IMR-90 (cell line): ENCODE measurements at regions not wholly inside any gene's neighbourhood (a gene's known extent, or its start where the extent isn't known, plus 50 kb on each side); places are given as distances from the start of the nearest gene placed in this dataset.

Source experiments
- ATAC-seq: fragments of 200-7000 bp; cut with Tn5 transposase; 2 replicates; pipeline ENCODE4 v1.9.1; 2020; ENCODE audit warnings: low read depth, mild to moderate bottlenecking, moderate library complexity
- BruUV-seq: library from RNA; stranded (reverse); fragments of 400-500 nt; replicated peaks from 2 replicates; lab custom pipeline; 2021; lab: Mats Ljungman, UMichigan
- CTCF ChIA-PET: fragments of 300-600 bp; formaldehyde crosslinking; extraction: SDS; loops from one replicate; lab custom pipeline; 2021; ENCODE audit warnings: antibody characterized with exemption; lab: Yijun Ruan, JAX
- POLR2A ChIA-PET: fragments of 300-600 bp; sonication (Branson Sonifier 250); formaldehyde crosslinking; loops from one replicate; lab custom pipeline; 2022; ENCODE audit warnings: antibody characterized with exemption; ENCODE audit not compliant: unreplicated experiment; lab: Charles Lee
- DNase-seq: peaks from one replicate; pipeline ENCODE4 v3.0.0; 2013
- H2AFZ ChIP-seq: replicated peaks from 2 replicates; pipeline ENCODE3; 2013; ENCODE audit warnings: low read length, mild to moderate bottlenecking; ENCODE audit not compliant: poor library complexity
- H2AK5ac ChIP-seq: 2 replicates; pipeline ENCODE4 v1.6.1; 2013; ENCODE audit warnings: low read depth, low read length, inconsistent platforms
- H2AK9ac ChIP-seq: replicated peaks from 2 replicates; pipeline ENCODE3; 2013; ENCODE audit warnings: mild to moderate bottlenecking, low read depth, low read length, moderate library complexity; ENCODE audit not compliant: poor library complexity
- H2BK120ac ChIP-seq: 2 replicates; pipeline ENCODE4 v1.6.1; 2013; ENCODE audit warnings: low read depth, low read length, inconsistent platforms
- H2BK15ac ChIP-seq: 3 replicates; pipeline ENCODE4 v1.6.1; 2013; ENCODE audit warnings: low read depth, low read length, inconsistent platforms
- H2BK20ac ChIP-seq: 2 replicates; pipeline ENCODE4 v1.6.1; 2013; ENCODE audit warnings: low read depth, mild to moderate bottlenecking, inconsistent platforms, low read length, moderate library complexity
- H2BK5ac ChIP-seq: 2 replicates; pipeline ENCODE4 v1.6.1; 2013; ENCODE audit warnings: mild to moderate bottlenecking, low read depth, low read length, inconsistent platforms; ENCODE audit not compliant: poor library complexity, severe bottlenecking
- H3K14ac ChIP-seq: replicated peaks from 2 replicates; pipeline ENCODE4 v1.6.1; 2013; ENCODE audit warnings: low read depth, low read length, inconsistent platforms
- H3K18ac ChIP-seq: 2 replicates; pipeline ENCODE4 v1.6.1; 2013; ENCODE audit warnings: low read depth, low read length, control low read depth
- H3K23ac ChIP-seq: 2 replicates; pipeline ENCODE4 v1.6.1; 2013; ENCODE audit warnings: low read depth, low read length, inconsistent platforms
- H3K27ac ChIP-seq: 2 replicates; pipeline ENCODE4 v1.5.1; 2013; ENCODE audit warnings: mild to moderate bottlenecking, control low read depth, low read length; ENCODE audit not compliant: insufficient read depth
- H3K27me3 ChIP-seq: 2 replicates; pipeline ENCODE4 v1.6.1; 2013; ENCODE audit warnings: low read length; ENCODE audit not compliant: control insufficient read depth, insufficient read depth
- H3K36me3 ChIP-seq: 2 replicates; pipeline ENCODE4 v1.6.1; 2013; ENCODE audit warnings: low read length, mixed read lengths; ENCODE audit not compliant: control insufficient read depth, insufficient read depth
- H3K4ac ChIP-seq: 2 replicates; pipeline ENCODE4 v1.6.1; 2013; ENCODE audit warnings: low read depth, low read length, inconsistent platforms
- H3K4me1 ChIP-seq: 2 replicates; pipeline ENCODE4 v1.6.1; 2013; ENCODE audit warnings: low read length, mixed read lengths; ENCODE audit not compliant: control insufficient read depth, insufficient read depth
- H3K4me2 ChIP-seq: 2 replicates; pipeline ENCODE4 v1.6.1; 2013; ENCODE audit warnings: low read depth, mild to moderate bottlenecking, control low read depth, low read length, moderate library complexity
- H3K4me3 ChIP-seq: 2 replicates; pipeline ENCODE4 v1.5.1; 2013; ENCODE audit warnings: low read depth, mild to moderate bottlenecking, control low read depth, low read length, moderate library complexity; ENCODE audit not compliant: insufficient read depth
- H3K56ac ChIP-seq: 2 replicates; pipeline ENCODE4 v1.6.1; 2013; ENCODE audit warnings: low read length, inconsistent platforms; ENCODE audit not compliant: insufficient read depth; ENCODE audit errors: extremely low read depth
- H3K79me1 ChIP-seq, 2 experiments: 2 replicates each; pipeline ENCODE4 v1.6.1; 2013; ENCODE audit warnings: low read length in 2 of 2, inconsistent platforms in 1 of 2, low read depth in 1 of 2
- H3K9ac ChIP-seq: 2 replicates; pipeline ENCODE4 v1.6.1; 2013; ENCODE audit warnings: low read depth, low read length, control low read depth
- H3K9me1 ChIP-seq: 2 replicates; pipeline ENCODE4 v1.6.1; 2013; ENCODE audit warnings: low read length, inconsistent platforms; ENCODE audit not compliant: insufficient read depth
- H3K9me3 ChIP-seq: 2 replicates; pipeline ENCODE4 v1.6.1; 2013; ENCODE audit warnings: low read length; ENCODE audit not compliant: control insufficient read depth, insufficient read depth
- H4K20me1 ChIP-seq: 2 replicates; pipeline ENCODE4 v1.6.1; 2013; ENCODE audit warnings: low read length, inconsistent platforms; ENCODE audit not compliant: insufficient read depth
- H4K5ac ChIP-seq: 2 replicates; pipeline ENCODE4 v1.6.1; 2013; ENCODE audit warnings: mild to moderate bottlenecking, low read depth, low read length, control low read depth
- H4K8ac ChIP-seq, 2 experiments: 2 replicates each; pipeline ENCODE4 v1.6.1; 2013; ENCODE audit warnings: low read depth in 2 of 2, low read length in 2 of 2, control low read depth in 1 of 2, inconsistent platforms in 1 of 2
- H4K91ac ChIP-seq: 2 replicates; pipeline ENCODE4 v1.6.1; 2013; ENCODE audit warnings: low read depth, low read length, inconsistent platforms; ENCODE audit not compliant: insufficient read depth
- BHLHE40 ChIP-seq: fragments of 150-350 bp; IDR thresholded peaks from 2 replicates; pipeline ENCODE4 v1.6.1; 2016; ENCODE audit warnings: mild to moderate bottlenecking, low read depth, low read length
- CEBPB ChIP-seq: IDR thresholded peaks from 2 replicates; pipeline ENCODE4 v1.6.1; 2012; ENCODE audit warnings: low read depth, low read length, improper control_type of control experiment
- CHD1 ChIP-seq: IDR thresholded peaks from 2 replicates; pipeline ENCODE4 v1.6.1; 2012; ENCODE audit warnings: low read depth, low read length, improper control_type of control experiment
- FOS ChIP-seq: fragments of 150-350 bp; IDR thresholded peaks from 2 replicates; pipeline ENCODE4 v1.6.1; 2016; ENCODE audit warnings: low read depth, low read length
- MAFK ChIP-seq: IDR thresholded peaks from 2 replicates; pipeline ENCODE4 v1.6.1; 2012; ENCODE audit warnings: low read depth, low read length, improper control_type of control experiment
- MAZ ChIP-seq: IDR thresholded peaks from 2 replicates; pipeline ENCODE4 v1.6.1; 2012; ENCODE audit warnings: low read depth, mild to moderate bottlenecking, low read length, improper control_type of control experiment, moderate library complexity, borderline replicate concordance
- MXI1 ChIP-seq: IDR thresholded peaks from 2 replicates; pipeline ENCODE4 v1.6.1; 2012; ENCODE audit warnings: low read depth, mild to moderate bottlenecking, low read length, moderate library complexity, borderline replicate concordance
- NFE2L2 ChIP-seq: fragments of 150-350 bp; IDR thresholded peaks from 2 replicates; pipeline ENCODE4 v1.6.1; 2016; ENCODE audit warnings: low read depth, mild to moderate bottlenecking, low read length
- POLR2A ChIP-seq: IDR thresholded peaks from 2 replicates; pipeline ENCODE4 v1.6.1; 2012; ENCODE audit warnings: mild to moderate bottlenecking, low read depth, low read length
- RAD21 ChIP-seq: IDR thresholded peaks from 2 replicates; pipeline ENCODE4 v1.6.1; 2012; ENCODE audit warnings: low read length, improper control_type of control experiment
- RCOR1 ChIP-seq: IDR thresholded peaks from 2 replicates; pipeline ENCODE4 v1.6.1; 2012; ENCODE audit warnings: mild to moderate bottlenecking, low read length, improper control_type of control experiment; ENCODE audit not compliant: insufficient replicate concordance
- RFX5 ChIP-seq: IDR thresholded peaks from 2 replicates; pipeline ENCODE4 v1.8.0; 2012; ENCODE audit warnings: low read depth, mild to moderate bottlenecking, low read length, moderate library complexity
- SMC3 ChIP-seq: fragments of 150-350 bp; IDR thresholded peaks from 2 replicates; pipeline ENCODE4 v1.6.1; 2016; ENCODE audit warnings: low read depth, mild to moderate bottlenecking, antibody characterized with exemption, low read length, moderate library complexity
- WGBS, 2 experiments: methylation state at CpG; one replicate each; pipeline versions ENCODE4 v1.1.5 to v1.1.7; 2013; ENCODE audit warnings: missing lambda C conversion rate in 2 of 2; ENCODE audit not compliant: insufficient read length in 1 of 2; ENCODE audit errors: extremely low coverage in 2 of 2; 5-methylcytosine and 5-hydroxymethylcytosine counted together
- dilution Hi-C: fragments of 300-500 bp; cut with HindIII; formaldehyde crosslinking; loops from one replicate; pipeline ENCODE4 v1.14.3; 2018; ENCODE audit warnings: low sequenced_read_pairs; ENCODE audit not compliant: unreplicated experiment
- in situ Hi-C: fragments of 300-500 bp; cut with MboI; formaldehyde crosslinking; loops from 3 replicates; pipeline ENCODE4 v1.14.3; 2019; ENCODE audit warnings: low sequenced_read_pairs, inconsistent platforms, mixed read lengths
- intact Hi-C: fragments of 100-400 bp; cut with micrococcal nuclease; formaldehyde crosslinking; loops from 2 replicates; pipeline ENCODE4 v1.10.0; 2022
- TF ChIP-seq, protein P1 (sequence below): fragments of 150-350 bp; IDR thresholded peaks from 2 replicates; pipeline ENCODE4 v1.6.1; 2016; ENCODE audit warnings: low read depth, mild to moderate bottlenecking, low read length, moderate library complexity, borderline replicate concordance
- TF ChIP-seq, protein P2 (sequence below): fragments of 150-350 bp; IDR thresholded peaks from 2 replicates; pipeline ENCODE4 v1.6.1; 2017; ENCODE audit warnings: mild to moderate bottlenecking, antibody characterized with exemption, low read length, low read depth
- TF ChIP-seq, protein P3 (sequence below): conservative IDR thresholded peaks from 2 replicates; pipeline ENCODE4 v1.5.1; 2012; ENCODE audit warnings: mild to moderate bottlenecking, low read depth, low read length, improper control_type of control experiment

DNA sequence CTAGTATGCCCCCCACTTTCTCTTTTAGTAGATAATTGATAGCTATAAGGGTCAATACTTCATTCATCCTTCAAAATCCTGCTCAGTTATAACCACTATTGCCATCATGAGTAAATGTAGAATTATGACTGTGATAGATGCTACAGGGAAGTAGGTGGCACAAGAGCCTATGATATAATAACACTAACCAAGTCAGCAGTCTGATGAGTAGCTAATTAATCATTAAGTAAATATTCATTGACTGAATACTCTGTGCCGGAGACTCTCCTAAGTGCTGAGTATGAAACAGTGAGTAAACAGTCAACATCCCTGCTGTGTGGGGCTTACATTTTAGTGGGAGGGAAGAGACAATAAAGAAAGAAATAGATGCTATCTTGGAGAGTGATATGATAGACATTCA is 430.3 kb upstream of the ZNF462 start:
- Histone ChIP-seq H2BK15ac (no peak overlapping the region), H4K91ac (no peak overlapping the region), H3K14ac (no peak overlapping the region), H3K9me1 (no peaks in the 10 kb centered on the region), H3K56ac (no peak overlapping the region), H3K27ac (no peak overlapping the region), H4K5ac (no peak overlapping the region), H2BK20ac (no peak overlapping the region), H2BK5ac (no peak overlapping the region), H3K4me3 (no peak overlapping the region), H3K18ac (no peak overlapping the region), H3K9ac (no peak overlapping the region), H2AK9ac (no peak overlapping the region), H3K4me2 (no peak overlapping the region), H2BK120ac (no peak overlapping the region), H3K27me3 (no peaks in the 10 kb centered on the region), H2AFZ (no peak overlapping the region), H4K8ac (no peak overlapping the region), H3K4ac (no peak overlapping the region), H3K79me1 (no peaks in the 10 kb centered on the region), H3K4me1 (no peaks in the 10 kb centered on the region), H3K23ac (no peak overlapping the region), H2AK5ac (no peak overlapping the region), H4K20me1 (no peaks in the 10 kb centered on the region), H3K36me3 (no peaks in the 10 kb centered on the region), H3K9me3 (peaks cover 5% of the 10 kb centered on the region; the same call in 1 of the 2 replicates)
- no TSS peak for BruUV-seq
- WGBS, 2 experiments = no CpG with 5 or more reads among the region's 1 CpG
- dilution Hi-C loops (no loop called here), in situ Hi-C loops (no loop called here), intact Hi-C loops (no loop called here)
- POLR2A ChIA-PET = no interaction called here
- DNase-seq = no peak
- TF ChIP-seq MXI1 (no peak), NFE2L2 (no peak), CEBPB (no peak), POLR2A (no peak), RFX5 (no peak), MAFK (no peak), BHLHE40 (no peak), CHD1 (no peak), RAD21 (no peak), MAZ (no peak), FOS (no peak), SMC3 (no peak), RCOR1 (no peak)
- TF ChIP-seq, protein P1, sequence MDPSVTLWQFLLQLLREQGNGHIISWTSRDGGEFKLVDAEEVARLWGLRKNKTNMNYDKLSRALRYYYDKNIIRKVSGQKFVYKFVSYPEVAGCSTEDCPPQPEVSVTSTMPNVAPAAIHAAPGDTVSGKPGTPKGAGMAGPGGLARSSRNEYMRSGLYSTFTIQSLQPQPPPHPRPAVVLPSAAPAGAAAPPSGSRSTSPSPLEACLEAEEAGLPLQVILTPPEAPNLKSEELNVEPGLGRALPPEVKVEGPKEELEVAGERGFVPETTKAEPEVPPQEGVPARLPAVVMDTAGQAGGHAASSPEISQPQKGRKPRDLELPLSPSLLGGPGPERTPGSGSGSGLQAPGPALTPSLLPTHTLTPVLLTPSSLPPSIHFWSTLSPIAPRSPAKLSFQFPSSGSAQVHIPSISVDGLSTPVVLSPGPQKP = no peak
- TF ChIP-seq, protein P2, sequence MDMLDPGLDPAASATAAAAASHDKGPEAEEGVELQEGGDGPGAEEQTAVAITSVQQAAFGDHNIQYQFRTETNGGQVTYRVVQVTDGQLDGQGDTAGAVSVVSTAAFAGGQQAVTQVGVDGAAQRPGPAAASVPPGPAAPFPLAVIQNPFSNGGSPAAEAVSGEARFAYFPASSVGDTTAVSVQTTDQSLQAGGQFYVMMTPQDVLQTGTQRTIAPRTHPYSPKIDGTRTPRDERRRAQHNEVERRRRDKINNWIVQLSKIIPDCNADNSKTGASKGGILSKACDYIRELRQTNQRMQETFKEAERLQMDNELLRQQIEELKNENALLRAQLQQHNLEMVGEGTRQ = no peak
- TF ChIP-seq, protein P3, sequence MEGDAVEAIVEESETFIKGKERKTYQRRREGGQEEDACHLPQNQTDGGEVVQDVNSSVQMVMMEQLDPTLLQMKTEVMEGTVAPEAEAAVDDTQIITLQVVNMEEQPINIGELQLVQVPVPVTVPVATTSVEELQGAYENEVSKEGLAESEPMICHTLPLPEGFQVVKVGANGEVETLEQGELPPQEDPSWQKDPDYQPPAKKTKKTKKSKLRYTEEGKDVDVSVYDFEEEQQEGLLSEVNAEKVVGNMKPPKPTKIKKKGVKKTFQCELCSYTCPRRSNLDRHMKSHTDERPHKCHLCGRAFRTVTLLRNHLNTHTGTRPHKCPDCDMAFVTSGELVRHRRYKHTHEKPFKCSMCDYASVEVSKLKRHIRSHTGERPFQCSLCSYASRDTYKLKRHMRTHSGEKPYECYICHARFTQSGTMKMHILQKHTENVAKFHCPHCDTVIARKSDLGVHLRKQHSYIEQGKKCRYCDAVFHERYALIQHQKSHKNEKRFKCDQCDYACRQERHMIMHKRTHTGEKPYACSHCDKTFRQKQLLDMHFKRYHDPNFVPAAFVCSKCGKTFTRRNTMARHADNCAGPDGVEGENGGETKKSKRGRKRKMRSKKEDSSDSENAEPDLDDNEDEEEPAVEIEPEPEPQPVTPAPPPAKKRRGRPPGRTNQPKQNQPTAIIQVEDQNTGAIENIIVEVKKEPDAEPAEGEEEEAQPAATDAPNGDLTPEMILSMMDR = no peak
- CTCF ChIA-PET = no interaction called here
- ATAC-seq = no peak
